ENCODE measurements at regions not wholly inside any gene's neighbourhood (a gene's known extent, or its start where the extent isn't known, plus 50 kb on each side); places are given as distances from the start of the nearest gene placed in this dataset.

GRCh38 chr21:38917043-38917774 lies 111.5 kb downstream of the ETS2 start:
- CTCF ChIA-PET, result no interaction called here
- no TSS peak for BruUV-seq (replicated peaks)
- no peaks in the 10 kb centered on the region for H3K4me1 ChIP-seq (ENCODE audit: control insufficient read depth, extremely low read depth, insufficient read depth, low read length)
- no peak overlapping the region for H3K4me3 ChIP-seq (replicated peaks in 1 of 3; ENCODE audit: insufficient read depth in 1 of 3, low read depth in 1 of 3, low read length in 3 of 3)
- DNase-seq (ENCODE audit: low read depth, low spot score), result no peak
- H4K20me1 ChIP-seq (replicated peaks; ENCODE audit: control insufficient read depth, extremely low read depth, insufficient read depth, low read length), result no peaks in the 10 kb centered on the region
- no peaks in the 10 kb centered on the region for H3K36me3 ChIP-seq (ENCODE audit: control insufficient read depth in 2 of 2, extremely low read depth in 1 of 2, insufficient read depth in 2 of 2, low read length in 2 of 2)
- FAIRE-seq, result no peak
- TF ChIP-seq MYC (IDR thresholded peaks at IDR 0.05; ENCODE audit: low read depth, low read length), result no peak
- no peak for TF ChIP-seq EZH2 (IDR thresholded peaks at IDR 0.05; ENCODE audit: borderline replicate concordance, low read depth, low read length, severe bottlenecking)
- no peak for TF ChIP-seq FOS (IDR thresholded peaks at IDR 0.05; ENCODE audit: borderline replicate concordance, insufficient read depth, low read length)
- no peak for TF ChIP-seq JUN (IDR thresholded peaks at IDR 0.05; ENCODE audit: borderline replicate concordance, insufficient read depth, insufficient read length, low read depth)
- TF ChIP-seq CTCF (IDR thresholded peaks at IDR 0.05; ENCODE audit: extremely low read depth in 1 of 2, insufficient read depth in 1 of 2, low read depth in 1 of 2, low read length in 2 of 2), result no peak
- no peak for TF ChIP-seq MAX (IDR thresholded peaks at IDR 0.05; ENCODE audit: insufficient read depth, insufficient read length)
- TF ChIP-seq POLR2A (IDR thresholded peaks at IDR 0.05; ENCODE audit: low read depth, low read length), result no peak
- no peak for TF ChIP-seq POLR2AphosphoS5 (IDR thresholded peaks at IDR 0.05; ENCODE audit: insufficient read depth, low read depth, low read length)
- no peak for TF ChIP-seq GATA2 (IDR thresholded peaks at IDR 0.05; ENCODE audit: insufficient read depth, insufficient read length, low read depth, low read length)
- no peaks in the 10 kb centered on the region for H3K79me2 ChIP-seq (ENCODE audit: control insufficient read depth, insufficient read depth, low read length)
- H3K27ac ChIP-seq (ENCODE audit: insufficient read depth, low read depth, low read length), result no peak overlapping the region
- H3K4me2 ChIP-seq (ENCODE audit: insufficient read depth, low read length), result no peak overlapping the region
- POLR2A ChIA-PET, result no interaction called here
- peaks cover 0 to 12% of the 10 kb centered on the region in 2 experiments for H3K27me3 ChIP-seq (ENCODE audit: control insufficient read depth in 2 of 2, insufficient read depth in 2 of 2, low read length in 2 of 2)
- dilution Hi-C loops (cut with MboI; ENCODE audit: extremely low pct_ligation_motif_present, low sequenced_read_pairs) (no loop called here), intact Hi-C loops (cut with micrococcal nuclease) (no loop called here)
- no peaks in the 10 kb centered on the region for H3K9me3 ChIP-seq (replicated peaks; ENCODE audit: control insufficient read depth, insufficient read depth, low read length)
- no peak overlapping the region for H3K9ac ChIP-seq (replicated peaks; ENCODE audit: extremely low read depth, insufficient read depth, low read length)
- H3K9me1 ChIP-seq (replicated peaks; ENCODE audit: control insufficient read depth, extremely low read depth, insufficient read depth, low read length), result no peaks in the 10 kb centered on the region
- no peak overlapping the region for H2AFZ ChIP-seq (ENCODE audit: low read depth, low read length)

Measured in endothelial cell of umbilical vein (primary cell).